ENCODE measurements at regions not wholly inside any gene's neighbourhood (a gene's known extent, or its start where the extent isn't known, plus 50 kb on each side); places are given as distances from the start of the nearest gene placed in this dataset.
"Not testable (repeated sequence)": the region's sequence is repeated elsewhere in the genome, so short reads cannot be mapped to it uniquely, and the experiment has no call there.

GRCh38 chr6:66508433-66508832 is 801.4 kb upstream of the EYS start:
- H3K27me3 ChIP-seq (ENCODE audit: control insufficient read depth, insufficient read depth, low read length): no peaks in the 10 kb centered on the region
- DNase-seq (ENCODE audit: low read depth) (peak; percentile 9), FAIRE-seq (no peak)
- H3K4me3 ChIP-seq (ENCODE audit: low read depth, low read length): no peak overlapping the region
- H3K36me3 ChIP-seq (ENCODE audit: control insufficient read depth, insufficient read depth, low read length): no peaks in the 10 kb centered on the region
- TF ChIP-seq, protein P1, sequence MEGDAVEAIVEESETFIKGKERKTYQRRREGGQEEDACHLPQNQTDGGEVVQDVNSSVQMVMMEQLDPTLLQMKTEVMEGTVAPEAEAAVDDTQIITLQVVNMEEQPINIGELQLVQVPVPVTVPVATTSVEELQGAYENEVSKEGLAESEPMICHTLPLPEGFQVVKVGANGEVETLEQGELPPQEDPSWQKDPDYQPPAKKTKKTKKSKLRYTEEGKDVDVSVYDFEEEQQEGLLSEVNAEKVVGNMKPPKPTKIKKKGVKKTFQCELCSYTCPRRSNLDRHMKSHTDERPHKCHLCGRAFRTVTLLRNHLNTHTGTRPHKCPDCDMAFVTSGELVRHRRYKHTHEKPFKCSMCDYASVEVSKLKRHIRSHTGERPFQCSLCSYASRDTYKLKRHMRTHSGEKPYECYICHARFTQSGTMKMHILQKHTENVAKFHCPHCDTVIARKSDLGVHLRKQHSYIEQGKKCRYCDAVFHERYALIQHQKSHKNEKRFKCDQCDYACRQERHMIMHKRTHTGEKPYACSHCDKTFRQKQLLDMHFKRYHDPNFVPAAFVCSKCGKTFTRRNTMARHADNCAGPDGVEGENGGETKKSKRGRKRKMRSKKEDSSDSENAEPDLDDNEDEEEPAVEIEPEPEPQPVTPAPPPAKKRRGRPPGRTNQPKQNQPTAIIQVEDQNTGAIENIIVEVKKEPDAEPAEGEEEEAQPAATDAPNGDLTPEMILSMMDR (IDR thresholded peaks at IDR 0.05; ENCODE audit: insufficient read depth, low read length, severe bottlenecking): no peak

DNA sequence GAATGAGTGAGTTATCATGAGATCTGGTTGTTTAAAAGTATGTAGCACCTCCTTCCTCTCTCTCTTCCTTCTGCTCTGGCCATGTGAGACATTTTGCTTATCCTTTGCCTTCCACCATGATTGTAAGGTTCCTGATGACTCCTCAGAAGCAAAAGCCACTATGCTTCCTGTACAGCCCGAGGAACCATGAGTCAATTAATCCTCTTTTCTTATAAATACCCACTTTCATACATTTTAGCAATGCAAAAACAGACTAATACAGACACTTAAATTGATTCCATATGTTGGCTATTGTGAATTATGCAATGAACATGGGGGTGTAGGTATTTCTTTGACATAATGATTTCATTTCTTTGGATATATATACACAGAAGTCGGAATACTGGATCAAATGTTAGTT is 792.8 kb upstream of the EYS start:
- DNase-seq (ENCODE audit: low read depth): no peak
- no peak for FAIRE-seq
- H3K4me3 ChIP-seq (ENCODE audit: low read depth, low read length): no peak overlapping the region
- no peaks in the 10 kb centered on the region for H3K36me3 ChIP-seq (ENCODE audit: control insufficient read depth, insufficient read depth, low read length)
- no peaks in the 10 kb centered on the region for H3K27me3 ChIP-seq (ENCODE audit: control insufficient read depth, insufficient read depth, low read length)
- TF ChIP-seq, protein P1 (IDR thresholded peaks at IDR 0.05; ENCODE audit: insufficient read depth, low read length, severe bottlenecking): no peak

DNA sequence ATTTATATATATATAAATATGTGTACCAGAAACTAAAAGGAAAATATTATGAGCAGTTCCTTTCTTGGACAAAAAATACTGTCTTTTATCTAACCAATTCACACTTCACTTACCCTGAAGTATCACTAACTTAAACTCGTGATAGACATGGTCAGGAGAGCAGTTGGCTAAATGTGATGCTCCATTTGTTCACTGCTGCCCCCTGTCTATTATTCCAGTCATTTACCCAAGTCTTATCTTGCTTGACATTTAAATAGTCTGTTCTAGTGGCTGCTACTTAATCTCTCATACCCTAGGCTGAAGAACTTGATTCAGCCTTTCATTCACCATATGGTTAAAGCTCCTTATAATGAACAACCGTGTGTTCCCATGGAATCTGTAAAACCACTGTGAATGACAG is 789.6 kb upstream of the EYS start:
- H3K4me3 ChIP-seq (ENCODE audit: low read depth, low read length): no peak overlapping the region
- H3K36me3 ChIP-seq (ENCODE audit: control insufficient read depth, insufficient read depth, low read length): no peaks in the 10 kb centered on the region
- FAIRE-seq (no peak), DNase-seq (ENCODE audit: low read depth) (peak; percentile 1)
- TF ChIP-seq, protein P1 (IDR thresholded peaks at IDR 0.05; ENCODE audit: insufficient read depth, low read length, severe bottlenecking): no peak
- H3K27me3 ChIP-seq (ENCODE audit: control insufficient read depth, insufficient read depth, low read length): no peaks in the 10 kb centered on the region

DNA sequence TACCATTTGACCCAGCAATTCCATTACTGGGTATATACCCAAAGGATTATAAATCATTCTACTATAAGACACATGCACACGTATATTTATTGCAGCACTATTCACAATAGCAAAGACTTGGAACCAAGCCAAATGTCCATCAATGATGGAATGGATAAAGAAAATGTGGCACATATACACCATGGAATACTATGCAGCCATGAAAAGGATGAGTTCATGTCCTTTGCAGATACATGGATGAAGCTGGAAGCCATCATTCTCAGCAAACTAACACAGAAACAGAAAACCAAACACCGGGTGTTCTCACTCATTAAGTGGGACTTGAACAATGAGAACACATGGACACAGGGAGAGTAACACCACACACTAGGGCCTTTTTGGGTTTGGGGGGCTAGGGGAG is 787.6 kb upstream of the EYS start:
- not testable (repeated sequence) for H3K36me3 ChIP-seq (ENCODE audit: control insufficient read depth, insufficient read depth, low read length); H3K4me3 ChIP-seq (ENCODE audit: low read depth, low read length); FAIRE-seq; H3K27me3 ChIP-seq (ENCODE audit: control insufficient read depth, insufficient read depth, low read length); DNase-seq (ENCODE audit: low read depth)

- Histone ChIP-seq H3K36me3 (ENCODE audit: control insufficient read depth, insufficient read depth, low read length) (no peaks in the 10 kb centered on the region), H3K27me3 (ENCODE audit: control insufficient read depth, insufficient read depth, low read length) (no peaks in the 10 kb centered on the region), H3K4me3 (ENCODE audit: low read depth, low read length) (no peak overlapping the region)
- DNase-seq (ENCODE audit: low read depth) (no peak), FAIRE-seq (no peak)
- TF ChIP-seq, protein P1 (IDR thresholded peaks at IDR 0.05; ENCODE audit: insufficient read depth, low read length, severe bottlenecking): no peak
These were observed 782.4 kb upstream of the EYS start for GRCh38 chr6:66489269-66489987.

DNA sequence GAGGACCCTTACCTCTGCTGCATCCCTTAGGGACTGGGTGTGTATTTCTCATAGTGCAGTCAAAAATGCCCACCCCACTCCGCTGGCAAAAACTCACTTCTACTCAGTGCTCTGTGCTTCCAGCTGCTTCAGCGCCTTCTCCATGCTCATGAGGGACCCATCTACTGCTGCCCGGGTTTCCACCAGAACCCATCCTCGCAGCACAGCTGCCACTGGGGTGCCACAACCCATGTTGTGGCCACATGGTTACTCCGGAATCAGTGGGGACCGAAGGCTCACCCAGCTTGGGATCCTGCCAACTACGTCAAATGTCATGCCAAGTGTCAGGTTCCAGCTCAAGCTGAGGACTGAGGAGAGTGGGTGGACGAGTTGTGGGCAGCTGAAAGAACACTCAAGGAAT is 774.2 kb upstream of the EYS start:
- TF ChIP-seq, protein P1 (IDR thresholded peaks at IDR 0.05; ENCODE audit: insufficient read depth, low read length, severe bottlenecking): no peak
- FAIRE-seq (no peak), DNase-seq (ENCODE audit: low read depth) (no peak)
- H3K27me3 ChIP-seq (ENCODE audit: control insufficient read depth, insufficient read depth, low read length): no peaks in the 10 kb centered on the region
- no peak overlapping the region for H3K4me3 ChIP-seq (ENCODE audit: low read depth, low read length)
- H3K36me3 ChIP-seq (ENCODE audit: control insufficient read depth, insufficient read depth, low read length): no peaks in the 10 kb centered on the region

Data from bronchial epithelial cell (primary cell).